Skeletal muscle tissue (tissue), 3 donors: ENCODE measurements at regions not wholly inside any gene's neighbourhood (a gene's known extent, or its start where the extent isn't known, plus 50 kb on each side); places are given as distances from the start of the nearest gene placed in this dataset.

Source experiments
- H3K27ac ChIP-seq: one replicate; pipeline ENCODE4 v1.7.0; 2013; ENCODE audit warnings: mild to moderate bottlenecking, low read depth, low read length, inconsistent platforms
- H3K27me3 ChIP-seq, 3 donors: one replicate each; pipeline ENCODE4 v1.7.0; 2013; ENCODE audit warnings: low read length in 3 of 3; ENCODE audit not compliant: control insufficient read depth in 3 of 3, insufficient read depth in 3 of 3
- H3K36me3 ChIP-seq, 3 donors: one replicate each; pipeline ENCODE4 v1.7.0; 2013; ENCODE audit warnings: low read length in 3 of 3; ENCODE audit not compliant: control insufficient read depth in 3 of 3, insufficient read depth in 3 of 3
- H3K4me1 ChIP-seq, 3 donors: one replicate each; pipeline ENCODE4 v1.7.0; 2013; ENCODE audit warnings: low read length in 3 of 3, mild to moderate bottlenecking in 3 of 3; ENCODE audit not compliant: control insufficient read depth in 3 of 3, insufficient read depth in 3 of 3
- H3K4me3 ChIP-seq, 3 donors: one replicate each; pipeline ENCODE4 v1.7.0; 2013; ENCODE audit warnings: low read length in 3 of 3
- H3K9ac ChIP-seq, 3 donors: one replicate each; pipeline ENCODE4 v1.7.0; 2013; ENCODE audit warnings: low read length in 3 of 3, mild to moderate bottlenecking in 3 of 3, moderate library complexity in 2 of 3, low read depth in 1 of 3
- H3K9me3 ChIP-seq, 3 donors: one replicate each; pipeline ENCODE4 v1.7.0; 2013; ENCODE audit warnings: low read length in 3 of 3; ENCODE audit not compliant: control insufficient read depth in 3 of 3
- donor health status: Osteomylitis.

DNA sequence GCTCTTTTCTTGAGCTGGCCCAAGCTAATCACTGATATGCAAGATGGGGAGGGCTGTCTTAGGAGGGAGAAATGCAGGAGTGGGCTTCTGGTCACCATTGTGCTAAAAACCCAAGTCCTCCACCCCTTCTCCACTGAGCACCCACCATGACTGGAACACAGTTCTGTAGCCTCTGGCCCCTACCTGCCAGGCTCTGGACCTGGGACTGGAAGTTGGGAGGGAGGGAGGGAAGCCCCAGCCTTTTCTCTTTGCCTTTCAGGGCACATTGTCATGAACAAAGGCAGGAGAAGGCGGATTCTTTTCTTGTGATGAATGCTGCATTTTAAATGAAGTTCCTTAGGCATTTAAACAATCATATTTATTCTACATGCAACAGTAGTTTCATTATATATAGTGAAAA is 559.1 kb upstream of the TRPC7 start:
- Histone ChIP-seq H3K4me1 (no peaks in the 10 kb centered on the region), H3K4me3 (no peak overlapping the region), H3K27ac (no peak overlapping the region), H3K27me3 (no peaks in the 10 kb centered on the region), H3K9ac (no peak overlapping the region), H3K36me3 (no peaks in the 10 kb centered on the region), H3K9me3 (no peaks in the 10 kb centered on the region)

DNA sequence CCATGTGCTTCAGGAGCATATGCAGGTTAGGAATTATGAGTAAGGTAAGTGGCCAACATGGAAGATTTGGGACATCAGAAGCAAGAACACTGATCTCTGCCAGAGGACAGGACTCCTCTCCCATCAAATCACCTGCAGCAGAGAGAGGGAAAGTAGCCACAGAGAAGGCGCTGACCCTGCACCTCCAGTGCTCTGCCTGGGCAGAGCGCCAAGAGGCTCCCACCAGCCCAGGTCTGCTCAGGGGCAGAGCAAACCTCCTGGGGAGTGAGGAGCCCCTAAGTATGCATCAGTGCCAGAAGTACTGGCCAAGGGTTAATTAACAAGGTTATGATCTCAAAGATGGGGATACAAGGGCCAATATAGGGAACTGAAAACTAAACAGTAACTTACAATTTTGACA is 545.3 kb upstream of the TRPC7 start:
- Histone ChIP-seq H3K9ac (no peak overlapping the region), H3K27me3 (no peaks in the 10 kb centered on the region), H3K36me3 (no peaks in the 10 kb centered on the region), H3K27ac (no peak overlapping the region), H3K9me3 (no peaks in the 10 kb centered on the region), H3K4me3 (no peak overlapping the region), H3K4me1 (no peaks in the 10 kb centered on the region)

DNA sequence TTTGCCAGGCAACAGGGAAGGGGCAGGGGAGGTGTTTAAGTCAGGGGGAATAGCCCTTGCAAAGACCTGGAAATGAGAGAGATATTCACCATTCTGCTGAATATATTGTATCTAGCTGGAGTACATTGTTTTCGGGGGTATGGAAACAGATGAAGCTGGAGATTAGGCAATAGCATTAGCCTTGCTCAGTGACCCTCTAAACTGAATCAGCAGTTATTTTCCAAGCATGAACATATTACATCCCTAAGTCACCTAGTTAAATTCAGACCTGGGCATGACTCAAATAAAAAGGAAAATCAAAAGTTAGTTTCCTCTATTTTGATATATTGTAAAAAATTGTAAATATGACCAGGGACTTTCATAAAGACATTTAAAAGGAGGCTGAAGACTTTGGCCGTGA is 544.6 kb upstream of the TRPC7 start:
- H3K27ac ChIP-seq: no peak overlapping the region
- no peaks in the 10 kb centered on the region for H3K9me3 ChIP-seq
- no peaks in the 10 kb centered on the region for H3K27me3 ChIP-seq
- H3K36me3 ChIP-seq: no peaks in the 10 kb centered on the region
- H3K4me1 ChIP-seq: no peaks in the 10 kb centered on the region
- no peak overlapping the region for H3K4me3 ChIP-seq
- no peak overlapping the region for H3K9ac ChIP-seq

DNA sequence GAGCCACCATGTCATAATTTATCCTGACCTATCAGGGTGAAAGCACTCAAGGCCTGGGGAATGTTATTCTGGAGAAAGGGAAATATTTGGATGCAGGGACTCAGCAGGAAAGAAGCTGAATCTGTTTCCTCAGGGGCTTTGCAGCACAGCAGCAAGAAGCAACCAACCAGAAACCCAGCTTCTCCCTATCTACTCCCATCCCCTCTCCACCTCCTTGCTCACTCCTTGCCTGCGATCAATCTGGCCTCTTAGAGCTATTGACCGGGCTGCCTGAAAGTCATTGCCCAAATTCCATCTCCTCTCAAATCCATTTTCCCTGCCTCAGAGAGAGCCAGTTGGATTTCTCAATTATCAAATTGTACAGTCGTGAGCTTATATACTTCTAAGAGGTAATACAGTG is 542.0 kb upstream of the TRPC7 start:
- no peak overlapping the region for H3K4me3 ChIP-seq
- H3K27me3 ChIP-seq: no peaks in the 10 kb centered on the region
- H3K36me3 ChIP-seq: no peaks in the 10 kb centered on the region
- H3K9me3 ChIP-seq: peaks cover 0 to 2% (median 0%) of the 10 kb centered on the region in 3 donors
- H3K9ac ChIP-seq: no peak overlapping the region
- no peak overlapping the region for H3K27ac ChIP-seq
- no peaks in the 10 kb centered on the region for H3K4me1 ChIP-seq

DNA sequence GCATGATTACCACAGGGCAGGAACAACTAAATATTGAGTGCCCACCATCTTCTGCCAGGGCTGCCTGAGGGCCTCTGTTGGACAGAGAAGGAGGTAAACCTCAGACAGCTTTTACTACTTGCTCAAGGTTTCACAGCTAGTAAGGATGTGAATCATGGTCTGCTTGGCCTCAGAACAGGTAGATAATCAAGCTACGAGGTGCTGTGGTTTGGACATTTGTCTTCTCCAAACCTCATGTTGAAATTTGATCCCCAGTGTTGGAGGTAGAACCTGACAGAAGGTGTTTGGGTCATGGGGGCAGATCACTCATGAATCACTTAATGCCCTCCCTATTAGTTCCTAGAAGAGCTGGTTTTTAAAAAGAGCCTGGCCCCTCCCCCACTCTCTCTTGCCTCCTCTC is 541.2 kb upstream of the TRPC7 start:
- Histone ChIP-seq H3K27me3 (no peaks in the 10 kb centered on the region), H3K36me3 (no peaks in the 10 kb centered on the region), H3K4me1 (no peaks in the 10 kb centered on the region), H3K4me3 (no peak overlapping the region), H3K9me3 (peaks cover 0 to 2% (median 0%) of the 10 kb centered on the region in 3 donors), H3K9ac (no peak overlapping the region), H3K27ac (no peak overlapping the region)

DNA sequence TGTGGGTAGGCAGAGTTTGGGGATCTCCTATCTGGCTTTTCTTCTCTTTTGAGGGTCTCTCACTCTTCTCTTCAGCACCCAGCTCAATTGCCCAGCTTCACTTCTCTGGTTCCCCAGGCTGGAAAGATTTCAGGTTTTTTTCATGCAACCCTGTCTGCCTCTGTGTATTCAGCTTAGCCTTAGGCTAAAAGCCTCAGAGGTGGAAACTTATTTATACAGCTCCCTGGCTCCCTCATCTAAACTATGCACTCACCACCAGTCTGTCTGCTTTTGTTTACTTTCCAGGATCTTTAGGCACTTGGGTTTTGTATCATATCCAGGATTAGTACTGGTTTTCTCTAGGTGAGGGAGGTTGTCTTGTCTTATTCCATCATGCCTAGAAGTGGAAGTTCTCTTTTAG is 540.2 kb upstream of the TRPC7 start:
- H3K9ac ChIP-seq: no peak overlapping the region
- H3K4me1 ChIP-seq: no peaks in the 10 kb centered on the region
- no peaks in the 10 kb centered on the region for H3K27me3 ChIP-seq
- H3K9me3 ChIP-seq: peaks cover 0 to 6% (median 0%) of the 10 kb centered on the region in 3 donors
- no peak overlapping the region for H3K27ac ChIP-seq
- no peak overlapping the region for H3K4me3 ChIP-seq
- no peaks in the 10 kb centered on the region for H3K36me3 ChIP-seq

DNA sequence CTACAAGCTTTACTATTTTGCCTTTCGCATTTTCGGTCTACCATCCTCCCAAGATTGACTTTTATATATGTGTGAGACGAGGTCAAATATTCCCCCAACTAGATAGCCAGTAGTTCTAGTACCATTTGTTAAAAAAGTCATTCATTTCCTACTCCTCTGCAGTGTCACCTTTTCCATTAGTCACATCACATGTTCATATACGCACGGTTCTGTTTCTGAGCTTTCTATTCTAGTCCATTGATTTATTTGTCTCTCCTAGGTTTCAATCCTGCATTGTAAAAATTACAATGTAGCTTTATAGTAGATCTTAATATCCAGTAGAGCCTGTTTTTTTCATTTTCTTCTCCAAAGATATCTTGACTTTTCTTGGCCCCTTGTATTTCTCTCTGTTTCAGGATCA is 528.7 kb upstream of the TRPC7 start:
- Histone ChIP-seq H3K4me1 (no peaks in the 10 kb centered on the region), H3K27ac (no peak overlapping the region), H3K36me3 (no peaks in the 10 kb centered on the region), H3K27me3 (no peaks in the 10 kb centered on the region), H3K9me3 (peaks cover 0 to 3% (median 0%) of the 10 kb centered on the region in 3 donors), H3K4me3 (no peak overlapping the region), H3K9ac (no peak overlapping the region)

DNA sequence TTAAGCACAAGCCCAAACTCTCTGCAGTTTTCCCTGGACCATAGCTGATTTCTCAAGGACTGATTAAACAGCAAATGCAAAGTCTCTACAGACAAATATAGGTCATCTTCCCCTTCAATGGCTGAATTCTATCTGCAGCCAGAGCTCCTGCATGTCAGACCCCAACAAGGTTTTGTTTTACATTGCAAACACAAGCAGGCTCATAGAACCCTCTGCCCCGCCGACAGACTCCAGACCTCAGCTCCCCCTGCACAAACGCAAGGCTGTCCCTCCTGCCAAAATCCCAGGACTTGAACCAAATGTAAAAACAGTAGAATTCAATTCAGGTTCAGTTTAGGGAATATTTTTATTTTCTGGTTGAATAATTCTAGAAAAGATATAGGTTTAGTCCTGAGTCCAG is 526.7 kb upstream of the TRPC7 start:
- H3K4me1 ChIP-seq: no peaks in the 10 kb centered on the region
- peaks cover 0 to 1% (median 0%) of the 10 kb centered on the region in 3 donors for H3K9me3 ChIP-seq
- no peaks in the 10 kb centered on the region for H3K27me3 ChIP-seq
- no peak overlapping the region for H3K9ac ChIP-seq
- no peak overlapping the region for H3K4me3 ChIP-seq
- no peaks in the 10 kb centered on the region for H3K36me3 ChIP-seq
- no peak overlapping the region for H3K27ac ChIP-seq

DNA sequence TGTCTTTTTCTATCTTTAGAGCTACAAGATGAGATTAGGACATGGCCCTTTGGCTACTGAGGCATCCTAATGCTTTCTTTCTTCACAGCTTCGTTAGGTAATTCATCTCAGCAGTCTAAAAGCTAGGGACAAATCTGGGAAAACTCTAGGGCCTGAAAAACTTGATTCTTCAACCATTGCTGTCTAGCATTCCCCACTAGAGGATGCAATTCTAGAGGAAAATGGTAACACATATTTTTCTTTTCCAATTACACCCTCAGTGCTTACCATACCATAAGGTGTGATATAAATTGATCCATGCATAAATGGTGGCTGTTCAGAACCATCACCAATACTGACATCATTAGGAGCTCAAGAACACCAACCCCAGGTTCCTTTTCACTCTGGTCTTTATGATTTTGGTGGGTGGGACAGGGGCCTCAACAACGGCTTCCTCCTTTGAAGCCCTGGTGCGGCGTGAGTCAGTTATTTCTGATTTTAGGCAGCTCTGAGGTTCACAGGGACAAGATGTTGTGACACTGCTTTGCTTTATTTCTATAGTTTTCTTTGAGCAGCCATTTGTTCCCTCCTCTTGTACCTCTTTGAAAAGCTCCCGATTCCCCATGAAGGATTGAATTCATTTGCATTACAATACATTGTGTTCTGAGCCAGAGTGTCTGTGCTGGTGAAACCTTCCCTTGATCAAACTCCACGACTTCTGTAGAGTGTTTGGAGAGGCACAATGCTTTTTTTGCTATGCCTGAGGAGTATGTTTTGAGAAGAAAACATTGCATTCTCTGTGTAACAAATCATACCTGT is 526.0 kb upstream of the TRPC7 start:
- Histone ChIP-seq H3K27ac (no peak overlapping the region), H3K4me1 (no peaks in the 10 kb centered on the region), H3K27me3 (no peaks in the 10 kb centered on the region), H3K4me3 (no peak overlapping the region), H3K36me3 (no peaks in the 10 kb centered on the region), H3K9me3 (no peaks in the 10 kb centered on the region), H3K9ac (no peak overlapping the region)

DNA sequence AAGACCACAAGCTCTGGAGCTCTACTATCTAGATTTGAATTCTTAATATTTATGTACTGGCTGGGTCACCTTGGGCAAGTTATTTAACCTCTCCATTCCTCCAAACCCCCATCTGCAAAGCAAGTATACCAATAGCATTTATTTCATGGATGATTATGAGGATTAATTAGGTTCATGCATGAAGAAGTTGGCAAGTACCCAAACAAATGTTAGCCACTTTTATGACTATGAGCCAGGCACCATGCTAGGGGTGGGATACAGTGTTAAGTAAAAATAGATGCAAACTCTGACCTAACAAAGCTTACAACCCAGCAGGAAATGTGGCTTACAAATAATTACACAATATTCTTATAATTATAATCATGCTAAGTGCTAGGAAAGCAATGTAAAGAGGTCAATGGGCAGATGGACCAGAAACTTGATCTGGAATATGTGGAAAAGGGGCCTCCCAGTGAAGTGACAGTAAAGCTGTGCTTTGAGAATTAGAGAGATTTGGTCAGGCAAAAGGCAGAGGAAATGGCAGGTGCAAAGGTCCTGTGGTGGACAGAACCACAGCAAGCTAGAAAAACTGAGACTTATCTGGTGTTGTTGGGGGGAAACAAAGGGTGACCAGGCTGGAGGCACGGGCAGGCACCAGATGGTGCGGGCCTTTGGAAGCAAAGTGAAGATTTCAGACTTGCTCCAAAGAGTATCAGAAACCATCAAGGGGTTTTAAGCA is 525.2 kb upstream of the TRPC7 start:
- Histone ChIP-seq H3K36me3 (no peaks in the 10 kb centered on the region), H3K4me3 (no peak overlapping the region), H3K9ac (no peak overlapping the region), H3K4me1 (no peaks in the 10 kb centered on the region), H3K27me3 (no peaks in the 10 kb centered on the region), H3K9me3 (no peaks in the 10 kb centered on the region), H3K27ac (no peak overlapping the region)
